ENCODE measurements at regions not wholly inside any gene's neighbourhood (a gene's known extent, or its start where the extent isn't known, plus 50 kb on each side); places are given as distances from the start of the nearest gene placed in this dataset.

DNA sequence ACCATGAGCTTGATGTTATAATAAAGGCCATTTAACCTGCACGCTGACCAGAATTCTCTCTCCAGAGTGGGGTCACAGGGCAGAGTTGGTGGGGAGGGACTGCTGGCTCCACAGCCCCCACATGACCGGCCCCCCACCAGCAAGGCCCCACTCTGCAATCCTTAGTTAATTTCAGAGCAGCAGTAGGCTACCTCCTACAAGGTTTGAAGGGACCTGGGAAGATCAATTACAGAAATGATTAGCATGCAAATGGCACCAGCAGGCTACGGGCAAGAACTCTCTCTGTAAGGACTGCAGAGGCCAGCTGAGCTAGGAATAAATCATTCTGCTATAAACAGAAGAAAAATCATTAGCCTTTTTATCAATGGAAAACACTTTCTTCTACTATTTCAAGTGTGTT is 135.3 kb downstream of the C1D start:
- DNase-seq: no peak

DNA sequence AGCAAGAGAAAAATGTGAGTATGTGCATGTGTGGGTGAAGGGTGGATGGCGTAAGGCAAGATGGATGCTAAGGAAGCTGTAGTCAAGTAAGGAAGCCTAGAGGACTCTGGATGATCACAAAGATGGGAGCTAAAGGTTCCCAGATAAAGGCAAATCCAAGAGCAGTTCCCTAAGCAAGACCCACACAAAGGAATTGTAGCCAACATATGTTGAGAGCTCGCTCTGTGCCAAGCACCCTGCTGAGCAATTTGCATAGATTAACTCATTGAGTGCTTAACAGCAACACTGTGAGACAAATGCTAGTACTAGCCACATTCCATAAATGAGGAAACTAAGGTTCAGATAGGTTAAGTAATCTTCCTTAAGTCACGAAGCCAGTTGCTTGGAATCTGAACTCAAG is 132.6 kb downstream of the C1D start:
- DNase-seq: no peak

DNA sequence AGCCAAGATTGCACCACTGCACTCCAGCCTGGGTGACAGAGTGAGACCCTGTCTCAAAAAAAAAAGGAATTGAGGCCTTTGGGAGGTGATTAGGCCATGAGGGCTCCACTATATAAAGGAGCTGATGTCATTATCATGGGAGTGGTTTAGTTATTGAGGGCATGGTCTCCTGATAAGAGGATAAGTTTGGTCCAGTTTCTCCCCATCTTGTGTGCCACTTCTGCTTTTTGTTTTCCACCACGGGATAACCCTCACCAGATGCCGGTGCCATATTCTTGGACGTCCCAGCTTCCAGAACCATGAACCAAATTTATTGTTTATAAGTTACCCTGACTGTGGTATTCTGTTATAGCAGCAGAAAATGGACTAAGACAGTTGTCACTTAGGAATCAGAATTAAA is 125.8 kb downstream of the C1D start:
- no peak for DNase-seq

DNA sequence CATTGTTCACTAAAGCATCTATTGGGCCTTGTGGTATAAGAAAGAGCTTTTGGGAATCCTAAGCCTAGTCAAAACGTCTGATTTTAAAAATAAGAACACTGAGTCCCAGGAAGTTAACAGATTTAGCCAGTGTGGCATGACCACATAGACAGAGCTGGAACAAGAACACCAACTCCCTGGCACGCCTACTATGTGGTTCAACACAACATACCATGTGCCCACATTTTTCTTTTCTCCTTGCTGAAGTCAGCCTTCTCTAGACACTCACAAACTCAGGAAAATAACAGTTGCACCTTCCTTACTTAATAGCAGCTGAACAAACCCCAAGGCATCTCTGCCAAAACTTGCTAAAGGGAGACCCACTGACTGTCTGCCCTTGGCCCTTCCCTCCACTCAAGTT is 124.8 kb downstream of the C1D start:
- no peak for DNase-seq

DNA sequence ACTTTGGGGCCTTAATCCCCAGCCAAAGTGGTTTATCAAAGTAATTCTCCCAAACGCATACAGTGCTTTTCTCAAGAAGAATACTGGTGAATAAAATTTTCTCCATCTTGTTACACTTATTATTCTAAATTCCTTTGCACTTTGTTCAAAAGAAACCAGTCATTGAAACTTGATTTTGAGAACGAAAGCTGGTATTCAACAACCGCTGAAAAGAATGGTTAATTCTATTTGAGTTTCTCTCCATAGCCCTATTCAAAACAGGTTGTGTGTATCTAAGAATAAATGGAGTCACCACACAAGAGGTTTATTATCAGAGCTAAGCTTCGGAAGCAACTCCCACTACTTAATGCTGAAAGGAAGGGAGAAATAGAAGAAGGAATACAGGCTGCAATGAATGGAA is 117.7 kb downstream of the C1D start:
- no peak for DNase-seq

DNA sequence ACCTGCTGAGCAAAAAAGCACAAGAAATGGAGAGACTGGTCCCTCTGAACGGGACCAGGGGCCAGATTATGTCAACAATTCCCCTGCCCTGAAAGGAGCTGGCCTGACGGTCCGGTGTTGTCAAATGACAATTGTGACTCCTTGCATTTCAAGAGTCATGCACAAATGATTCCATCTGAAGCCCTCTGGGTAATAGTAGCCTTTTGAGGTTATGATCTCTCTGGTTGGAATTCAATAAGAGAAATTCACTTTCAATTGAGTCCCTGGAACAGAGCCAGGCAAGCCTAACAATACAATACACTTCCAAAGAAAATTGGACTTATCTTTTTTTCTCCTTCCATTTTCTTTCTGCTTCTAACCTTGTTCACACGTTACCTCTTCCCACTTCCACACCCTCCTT is 116.9 kb downstream of the C1D start:
- no peak for DNase-seq

DNA sequence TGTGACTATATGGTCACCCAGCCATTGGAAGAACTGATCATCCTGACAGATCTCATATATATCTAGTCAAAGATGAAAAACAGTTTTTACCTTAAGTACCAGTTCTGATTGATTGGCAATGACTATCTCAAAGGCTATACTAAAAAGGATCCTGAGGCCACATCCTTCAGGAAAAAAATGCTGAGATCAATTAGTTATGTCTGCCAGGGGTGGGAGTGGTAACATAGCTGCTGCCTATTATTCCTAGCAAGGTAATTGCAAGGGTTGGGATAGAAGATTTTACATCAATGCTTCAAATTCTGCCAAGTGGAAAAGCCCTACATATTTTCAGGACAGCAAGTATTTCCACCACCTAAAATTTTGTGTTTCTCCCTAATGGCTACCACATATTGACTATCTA is 114.7 kb downstream of the C1D start:
- DNase-seq: no peak

DNA sequence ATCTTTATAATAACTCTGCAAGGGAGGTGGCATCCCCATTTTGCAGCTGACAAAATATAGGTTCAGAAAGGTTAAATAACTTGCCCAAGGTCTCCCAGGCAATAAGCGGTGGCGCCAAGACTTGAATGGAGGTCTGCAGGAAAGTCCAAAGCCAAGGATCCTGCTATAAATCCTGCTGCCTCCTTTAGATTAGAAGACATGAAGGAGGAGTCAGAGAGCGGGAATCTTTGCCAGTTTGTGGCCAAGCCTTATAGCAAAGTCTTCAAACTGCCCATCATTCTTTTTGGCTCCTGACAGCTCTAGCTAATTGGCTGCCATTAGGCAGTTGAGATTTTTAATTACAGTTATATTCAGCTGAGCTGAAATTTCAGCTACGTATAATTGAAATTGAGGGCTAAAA is 114.3 kb downstream of the C1D start:
- DNase-seq: no peak

DNA sequence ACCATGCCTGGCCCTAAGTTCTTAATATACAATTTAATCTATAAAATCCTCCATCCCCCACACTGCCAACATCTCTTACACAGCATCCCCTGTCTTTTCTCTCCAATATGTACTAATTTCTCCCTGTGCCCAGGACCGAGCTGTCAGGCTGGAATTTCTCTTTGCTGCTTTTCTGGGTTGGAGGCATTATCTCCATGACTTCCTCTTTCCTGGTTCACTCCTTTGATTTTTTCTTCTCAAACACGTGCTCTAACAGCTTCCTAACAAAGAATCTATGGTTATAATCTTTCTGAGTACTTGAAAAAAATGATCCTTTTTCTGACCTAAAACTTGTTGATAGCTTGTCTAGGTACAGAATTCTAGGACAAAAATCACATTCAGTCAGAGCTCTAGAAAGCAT is 112.8 kb downstream of the C1D start:
- no peak for DNase-seq

DNA sequence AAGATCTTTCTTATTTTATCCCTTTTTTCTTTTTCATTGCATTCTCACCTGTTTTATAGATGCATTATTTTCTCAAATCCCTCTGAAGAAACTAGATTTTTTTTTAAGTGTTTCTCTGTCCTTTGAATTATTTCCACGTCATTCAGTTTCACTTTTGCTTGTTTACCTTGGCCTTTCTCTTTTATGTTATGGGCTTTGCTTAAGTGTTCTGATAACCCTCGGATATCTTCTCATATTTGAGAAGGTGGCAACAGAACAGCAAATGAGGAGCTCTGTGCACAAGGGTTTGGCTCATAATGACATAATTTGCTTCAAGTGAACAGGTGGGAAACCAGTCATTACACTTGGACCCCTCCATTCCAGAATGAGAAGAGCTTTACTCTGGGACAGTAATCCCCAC is 111.9 kb downstream of the C1D start:
- no peak for DNase-seq

DNA sequence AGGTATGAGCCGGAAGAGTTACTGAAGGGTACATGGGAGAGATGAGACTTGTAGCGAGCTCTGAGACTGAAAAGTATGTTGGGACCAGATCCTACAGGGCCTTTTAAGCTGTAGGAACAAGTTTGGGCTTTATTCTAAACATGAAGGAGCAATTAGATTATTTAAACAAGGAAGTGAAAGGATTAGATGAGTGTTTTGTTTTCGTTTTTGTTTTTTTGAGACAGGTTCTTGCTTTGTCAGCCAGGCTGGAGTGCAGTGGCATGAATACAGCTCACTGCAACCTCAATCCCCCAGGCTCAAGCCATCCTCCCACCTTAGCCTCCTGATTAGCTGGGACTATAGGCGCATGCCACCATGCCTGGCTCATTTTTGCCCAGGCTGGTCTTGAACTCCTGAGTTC is 110.7 kb downstream of the C1D start:
- no peak for DNase-seq

DNA sequence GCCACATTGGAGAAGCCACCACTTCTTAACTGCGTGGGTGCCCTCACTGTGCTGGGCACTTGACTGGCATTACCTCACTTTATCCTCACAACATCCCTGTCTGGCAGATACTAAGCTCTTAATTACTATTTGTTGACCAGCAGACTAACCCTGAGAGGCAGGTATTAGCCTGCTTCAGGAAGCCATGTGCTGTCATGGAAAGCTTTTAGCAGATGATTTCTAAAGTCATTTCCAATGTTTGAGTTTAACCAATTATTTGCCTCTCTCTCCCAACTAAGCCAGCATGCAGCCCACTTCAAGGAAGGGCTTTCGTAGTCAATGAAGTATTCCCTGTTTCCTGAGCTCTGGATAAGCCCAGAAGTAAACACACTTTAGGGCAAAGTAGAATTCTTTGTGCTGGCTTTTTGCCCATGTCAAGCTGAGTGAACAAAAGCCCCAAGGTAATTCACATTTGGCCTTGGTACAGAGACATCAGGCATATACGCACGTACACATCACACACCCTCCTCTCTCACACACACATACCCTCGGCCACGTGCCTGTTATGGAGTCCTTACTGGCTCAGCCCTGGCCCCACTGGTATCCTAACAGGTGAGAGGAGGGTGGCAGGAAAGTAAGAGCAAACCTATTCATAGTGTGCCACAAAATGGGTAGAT is 108.6 kb downstream of the C1D start:
- no peak for DNase-seq

DNA sequence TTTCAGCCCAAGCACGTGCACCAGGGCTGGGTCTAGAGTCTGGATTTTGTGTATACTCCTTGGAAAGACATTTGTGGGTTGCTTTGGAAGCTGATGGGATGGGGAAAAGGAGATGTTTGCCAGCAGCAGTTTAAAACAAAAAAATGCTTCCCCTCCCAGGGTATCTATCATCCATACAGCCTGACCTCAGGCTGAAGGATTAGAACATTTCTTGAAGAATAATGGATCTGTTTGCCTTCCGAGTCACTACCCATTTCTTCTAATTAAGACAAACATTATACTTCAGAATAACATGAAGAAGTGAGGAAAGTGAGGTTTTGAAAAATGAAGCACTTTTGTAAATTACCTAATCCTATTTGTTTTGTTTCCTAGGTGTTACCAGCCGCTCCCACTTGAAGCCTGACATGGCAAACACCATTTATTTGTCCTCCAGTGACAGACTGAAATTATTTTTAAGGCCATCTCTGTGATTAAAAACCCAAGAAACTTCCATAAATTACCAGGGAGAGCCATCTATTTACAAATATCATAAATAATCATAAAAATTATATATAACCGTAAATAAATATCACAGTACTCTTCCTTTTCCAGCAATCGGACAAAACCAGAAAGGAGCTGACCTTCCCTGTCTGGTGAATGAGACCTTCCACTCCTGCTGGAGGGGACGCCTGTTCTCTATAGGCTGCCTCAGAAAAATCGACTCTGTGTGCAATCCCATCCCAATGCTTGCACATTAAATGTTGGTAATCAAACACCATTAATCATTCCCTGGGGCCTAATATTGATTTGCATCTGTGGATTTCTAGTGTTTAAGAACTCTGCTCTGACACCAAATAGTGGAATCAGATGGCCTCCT is 106.8 kb downstream of the C1D start:
- no peak for DNase-seq

DNA sequence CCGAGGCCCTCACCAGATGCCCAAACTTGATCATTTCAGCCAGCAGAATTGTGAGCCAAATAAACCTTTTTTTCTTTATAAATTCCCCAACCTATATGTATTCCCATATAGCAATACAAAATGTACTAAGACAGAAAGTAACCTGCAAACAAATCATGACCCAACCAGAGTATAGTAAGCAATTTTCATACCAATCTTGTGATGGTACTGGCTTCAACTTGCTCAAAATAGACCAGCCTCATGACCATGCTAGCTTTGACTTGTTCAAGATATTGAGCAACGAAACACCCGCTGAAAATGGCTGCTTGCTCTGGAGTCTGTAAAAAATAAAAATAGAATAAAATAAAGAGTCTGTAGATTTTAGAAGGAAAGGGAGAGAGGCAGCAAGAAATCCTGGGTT is 97.6 kb downstream of the C1D start:
- no peak for DNase-seq

DNA sequence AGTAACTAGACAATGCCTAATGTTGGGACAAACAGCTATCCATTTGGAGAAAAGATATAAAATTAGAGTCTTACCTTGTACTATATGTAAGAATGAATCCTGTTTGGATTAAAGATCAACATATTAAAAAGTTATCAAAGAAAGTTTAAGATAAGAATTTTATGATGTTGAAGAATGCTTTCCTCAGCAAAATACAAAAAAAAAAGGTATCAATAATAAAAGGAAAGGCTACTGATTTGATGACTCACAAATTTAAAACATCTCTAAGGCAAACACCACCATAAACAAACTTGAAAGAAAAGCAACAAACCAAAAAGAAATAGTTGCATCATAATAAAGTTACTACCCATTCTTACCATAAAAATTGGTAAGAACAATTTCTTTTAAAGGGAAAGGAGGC is 92.7 kb downstream of the C1D start:
- DNase-seq: no peak

DNA sequence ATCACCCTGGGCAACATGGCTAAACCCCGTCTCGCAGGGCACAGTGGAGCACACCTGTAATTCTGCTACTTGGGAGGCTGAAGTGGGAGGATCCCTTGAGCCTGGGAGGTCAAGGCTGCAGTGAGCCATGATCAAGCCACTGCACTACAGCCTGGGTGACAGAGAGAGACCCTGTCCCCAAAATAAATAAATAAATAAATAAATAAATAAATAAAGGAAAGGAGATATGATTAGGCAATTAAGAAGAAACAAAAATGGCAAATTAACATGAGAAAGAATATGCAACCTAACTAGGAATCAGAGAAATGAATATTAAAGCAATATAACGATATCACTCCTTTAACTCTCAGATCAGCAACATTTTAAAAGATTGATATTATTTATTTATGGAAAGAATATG is 92.3 kb downstream of the C1D start:
- DNase-seq: no peak

DNA sequence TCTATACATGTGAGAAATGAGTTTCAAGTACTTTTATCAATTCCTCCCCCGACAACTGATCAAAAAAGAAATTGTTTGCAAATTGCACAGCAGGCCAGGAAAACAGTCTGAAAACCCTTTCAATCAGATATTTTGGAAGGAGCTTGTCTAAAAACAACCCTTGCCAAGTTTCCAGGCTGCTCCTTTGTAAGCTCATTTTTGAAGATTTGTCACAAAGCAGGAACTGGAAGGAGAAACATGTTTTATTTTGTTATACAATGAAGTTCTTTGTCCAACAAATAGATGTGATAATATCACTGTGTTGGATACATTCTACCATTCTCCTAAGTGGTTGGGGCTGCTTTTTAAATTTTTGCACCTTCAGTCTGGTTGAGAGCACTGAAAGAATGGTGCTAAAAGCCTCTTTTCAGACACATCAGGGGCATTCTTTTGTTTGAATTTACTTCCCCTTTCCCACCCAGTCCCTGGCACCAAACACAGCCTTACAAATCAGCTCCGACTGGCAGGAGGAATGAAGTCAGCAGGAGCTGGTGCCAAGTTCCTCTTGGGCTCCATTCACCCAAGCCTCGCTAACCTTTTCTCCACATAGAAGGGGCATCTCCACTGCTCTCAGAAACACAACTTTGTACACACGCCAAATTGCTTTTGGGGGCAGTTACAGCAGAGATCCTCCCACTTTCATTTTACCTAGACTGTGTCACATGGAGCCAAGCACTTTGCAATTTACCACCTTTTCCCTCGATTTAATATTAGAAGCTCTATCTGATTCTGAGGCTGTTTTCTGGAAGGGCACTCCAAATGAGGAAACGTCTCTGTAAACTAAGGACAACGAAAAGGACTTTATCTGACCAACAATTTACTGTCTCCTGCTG is 88.0 kb downstream of the C1D start:
- no peak for DNase-seq

DNA sequence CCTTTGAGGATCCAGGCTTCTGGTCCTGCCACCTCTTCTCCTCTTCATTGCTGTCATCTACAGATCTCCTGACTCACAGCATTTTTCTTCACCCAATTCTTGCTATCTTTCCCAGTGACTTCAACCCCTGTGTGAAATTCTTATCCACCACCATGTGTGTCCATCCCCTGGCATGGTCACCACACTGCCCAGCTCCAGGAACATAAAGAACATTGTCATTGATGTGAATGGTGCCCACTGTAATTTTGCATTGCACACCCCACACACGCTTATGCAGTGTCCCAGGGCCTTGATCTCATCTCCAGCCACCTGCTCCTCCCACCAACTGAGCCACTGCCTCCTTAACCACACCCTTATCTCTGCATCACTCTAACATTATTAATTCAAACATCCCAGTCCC is 85.3 kb downstream of the C1D start:
- DNase-seq: no peak

DNA sequence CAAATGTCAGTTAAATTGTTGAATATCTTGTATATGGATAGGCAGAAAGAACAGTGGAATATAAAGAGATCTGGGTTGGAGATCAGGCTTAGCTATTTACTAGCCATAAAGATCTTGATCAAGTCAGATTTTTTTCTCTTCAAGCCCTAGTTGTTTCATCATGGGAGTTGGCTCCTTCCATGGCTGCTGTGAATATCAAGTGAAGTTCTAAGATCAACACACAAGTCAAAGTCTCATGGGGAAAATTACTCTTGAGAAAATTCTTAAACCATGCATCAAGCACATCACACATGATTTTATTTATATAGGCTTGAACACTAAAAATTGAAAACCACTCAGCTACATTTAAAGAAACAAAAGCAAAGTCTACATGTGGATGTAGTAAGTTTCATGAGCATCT is 79.8 kb downstream of the C1D start:
- DNase-seq: no peak

DNA sequence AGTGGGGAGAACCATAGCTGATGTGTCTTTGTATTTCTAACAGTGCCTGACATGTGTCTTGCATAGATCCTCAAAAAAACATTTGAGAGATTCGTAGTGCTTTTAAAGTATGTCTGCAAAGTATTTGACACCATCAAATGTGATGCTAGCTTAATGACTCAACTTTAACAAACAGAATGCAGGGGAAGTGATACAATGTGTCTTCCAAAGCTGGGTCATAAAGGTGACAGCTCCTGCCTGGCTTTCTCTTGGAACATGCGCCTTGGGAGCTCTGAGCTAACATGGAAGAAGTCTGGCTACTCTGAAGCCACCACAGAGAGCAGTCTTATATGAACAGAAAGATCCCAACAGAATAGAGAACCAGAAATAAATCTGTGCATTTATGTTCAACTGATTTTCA is 78.2 kb downstream of the C1D start:
- DNase-seq: no peak

DNA sequence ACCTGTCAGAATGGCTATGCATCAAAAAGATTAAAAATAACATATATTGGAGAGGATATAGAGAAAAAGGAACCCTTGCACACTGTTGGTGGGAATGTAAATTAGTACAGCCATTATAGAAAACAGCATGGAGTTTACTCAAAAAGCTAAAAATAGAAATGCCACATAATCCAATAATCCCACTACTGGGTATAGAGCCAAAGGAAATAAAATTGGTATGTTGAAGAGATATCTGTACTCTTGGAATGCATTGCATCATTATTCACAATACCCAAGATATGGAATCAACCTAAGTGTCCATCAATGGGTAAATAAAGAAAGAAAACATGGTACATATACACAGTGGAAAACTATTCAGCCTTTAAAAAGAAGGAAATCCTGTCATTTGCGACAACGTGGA is 77.2 kb downstream of the C1D start:
- no peak for DNase-seq

DNA sequence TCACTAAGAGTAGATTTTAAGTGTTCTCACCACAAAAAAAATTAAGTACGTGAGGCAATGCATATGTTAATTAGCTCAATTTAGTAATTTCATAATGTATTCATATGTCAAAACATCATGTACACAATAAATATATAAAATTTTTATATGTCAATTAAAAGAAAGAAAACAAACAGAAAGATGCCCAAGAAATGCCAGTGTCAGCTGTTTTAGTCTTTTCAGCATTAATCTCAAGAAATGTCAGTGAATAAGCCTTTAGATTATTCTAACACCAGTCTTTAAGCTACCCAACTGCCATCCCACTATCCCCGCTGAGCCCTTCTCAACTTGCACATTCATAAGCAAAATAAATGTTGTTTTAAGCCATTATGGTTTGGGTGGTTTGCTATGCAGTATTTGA is 76.5 kb downstream of the C1D start:
- no peak for DNase-seq

All from stimulated activated CD4-positive, alpha-beta T cell treated with anti-CD3 and anti-CD28 coated beads, Interleukin-12 subunit alpha, Interleukin-12 subunit beta, amount 100 ng/mL, for 4 hours (primary cell).